ENCODE measurements at regions not wholly inside any gene's neighbourhood (a gene's known extent, or its start where the extent isn't known, plus 50 kb on each side); places are given as distances from the start of the nearest gene placed in this dataset.

- no peaks in the 10 kb centered on the region for H3K36me3 ChIP-seq (ENCODE audit: control insufficient read depth in 2 of 2, extremely low read depth in 1 of 2, insufficient read depth in 2 of 2, low read length in 2 of 2)
- no peaks in the 10 kb centered on the region for H3K9me3 ChIP-seq (ENCODE audit: control insufficient read depth, low read depth, low read length)
- H3K4me3 ChIP-seq (ENCODE audit: control insufficient read depth in 2 of 3, extremely low read depth in 1 of 3, insufficient read depth in 2 of 3, low read depth in 1 of 3, low read length in 3 of 3) = no peak overlapping the region
- no peaks in the 10 kb centered on the region for H3K27me3 ChIP-seq (ENCODE audit: control insufficient read depth, extremely low read depth, insufficient read depth, low read length)
- TF ChIP-seq EZH2 (IDR thresholded peaks at IDR 0.05; ENCODE audit: low read length) = no peak
- TF ChIP-seq, protein P1, sequence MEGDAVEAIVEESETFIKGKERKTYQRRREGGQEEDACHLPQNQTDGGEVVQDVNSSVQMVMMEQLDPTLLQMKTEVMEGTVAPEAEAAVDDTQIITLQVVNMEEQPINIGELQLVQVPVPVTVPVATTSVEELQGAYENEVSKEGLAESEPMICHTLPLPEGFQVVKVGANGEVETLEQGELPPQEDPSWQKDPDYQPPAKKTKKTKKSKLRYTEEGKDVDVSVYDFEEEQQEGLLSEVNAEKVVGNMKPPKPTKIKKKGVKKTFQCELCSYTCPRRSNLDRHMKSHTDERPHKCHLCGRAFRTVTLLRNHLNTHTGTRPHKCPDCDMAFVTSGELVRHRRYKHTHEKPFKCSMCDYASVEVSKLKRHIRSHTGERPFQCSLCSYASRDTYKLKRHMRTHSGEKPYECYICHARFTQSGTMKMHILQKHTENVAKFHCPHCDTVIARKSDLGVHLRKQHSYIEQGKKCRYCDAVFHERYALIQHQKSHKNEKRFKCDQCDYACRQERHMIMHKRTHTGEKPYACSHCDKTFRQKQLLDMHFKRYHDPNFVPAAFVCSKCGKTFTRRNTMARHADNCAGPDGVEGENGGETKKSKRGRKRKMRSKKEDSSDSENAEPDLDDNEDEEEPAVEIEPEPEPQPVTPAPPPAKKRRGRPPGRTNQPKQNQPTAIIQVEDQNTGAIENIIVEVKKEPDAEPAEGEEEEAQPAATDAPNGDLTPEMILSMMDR (optimal IDR thresholded peaks at IDR 0.05 in 1 of 3, IDR thresholded peaks at IDR 0.05 in 1 of 3, conservative IDR thresholded peaks at IDR 0.05 in 1 of 3; ENCODE audit: extremely low read depth in 1 of 3, insufficient read depth in 2 of 3, low read length in 3 of 3) = no peak
- no peaks in the 10 kb centered on the region for H3K9me1 ChIP-seq (ENCODE audit: control insufficient read depth, extremely low read depth, insufficient read depth, low read length)
- no peaks in the 10 kb centered on the region for H3K4me1 ChIP-seq (ENCODE audit: control insufficient read depth, extremely low read depth, insufficient read depth, low read length)
- no peaks in the 10 kb centered on the region for H4K20me1 ChIP-seq (ENCODE audit: control insufficient read depth, extremely low read depth, insufficient read depth, low read length)
- H2AFZ ChIP-seq (ENCODE audit: control insufficient read depth, low read length) = no peak overlapping the region
- FAIRE-seq (no peak), DNase-seq (ENCODE audit: low read depth, low spot score) (no peak)
- H3K79me2 ChIP-seq (ENCODE audit: control insufficient read depth, insufficient read depth, low read length) = no peaks in the 10 kb centered on the region
- dilution Hi-C loops (cut with MboI; ENCODE audit: extremely low pct_ligation_motif_present, low sequenced_read_pairs) = no loop called here
- no peak overlapping the region for H3K4me2 ChIP-seq (ENCODE audit: control insufficient read depth, extremely low read depth, insufficient read depth, low read depth, low read length)
- H3K27ac ChIP-seq (ENCODE audit: control insufficient read depth, insufficient read depth, low read length) = no peak overlapping the region
- no peak overlapping the region for H3K9ac ChIP-seq (ENCODE audit: control insufficient read depth, extremely low read depth, insufficient read depth, low read length)
These were observed 72.4 kb upstream of the PCED1B start for GRCh38 chr12:47007048-47007447.

DNA sequence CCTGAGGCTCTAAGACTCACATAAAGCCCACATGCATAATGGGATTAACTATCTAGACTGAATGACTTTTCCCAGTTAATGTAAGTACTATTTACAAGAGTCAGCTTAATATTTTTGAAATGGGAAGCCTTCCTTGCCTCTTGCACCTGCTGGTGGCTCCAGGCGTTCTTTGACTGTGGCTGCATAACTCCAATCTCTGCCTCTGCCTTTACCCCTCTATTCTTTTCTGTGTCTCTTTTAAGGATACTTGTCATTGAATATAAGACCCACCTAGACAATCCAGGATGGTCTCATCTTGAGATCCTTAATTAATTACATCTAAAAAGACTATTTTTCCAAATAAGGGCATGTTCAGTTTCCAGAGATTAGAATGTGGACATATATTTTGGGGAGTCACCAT, 66.9 kb upstream of the PCED1B start:
- FAIRE-seq = no peak
- dilution Hi-C loops (cut with MboI; ENCODE audit: extremely low pct_ligation_motif_present, low sequenced_read_pairs) = no loop called here

More for the DNA sequence above, 66.9 kb upstream of the PCED1B start:
- H3K79me2 ChIP-seq (ENCODE audit: control insufficient read depth, insufficient read depth, low read length) = no peaks in the 10 kb centered on the region
- DNase-seq (ENCODE audit: low read depth, low spot score) = no peak
- H3K4me1 ChIP-seq (ENCODE audit: control insufficient read depth, extremely low read depth, insufficient read depth, low read length) = peaks cover 14% of the 10 kb centered on the region
- no peaks in the 10 kb centered on the region for H3K36me3 ChIP-seq (ENCODE audit: control insufficient read depth in 2 of 2, extremely low read depth in 1 of 2, insufficient read depth in 2 of 2, low read length in 2 of 2)
- H3K27me3 ChIP-seq (ENCODE audit: control insufficient read depth, extremely low read depth, insufficient read depth, low read length) = no peaks in the 10 kb centered on the region
- H3K9me1 ChIP-seq (ENCODE audit: control insufficient read depth, extremely low read depth, insufficient read depth, low read length) = no peaks in the 10 kb centered on the region
- TF ChIP-seq, protein P1 (optimal IDR thresholded peaks at IDR 0.05 in 1 of 3, IDR thresholded peaks at IDR 0.05 in 1 of 3, conservative IDR thresholded peaks at IDR 0.05 in 1 of 3; ENCODE audit: extremely low read depth in 1 of 3, insufficient read depth in 2 of 3, low read length in 3 of 3) = no peak
- TF ChIP-seq EZH2 (IDR thresholded peaks at IDR 0.05; ENCODE audit: low read length) = no peak
- H3K27ac ChIP-seq (ENCODE audit: control insufficient read depth, insufficient read depth, low read length) = no peak overlapping the region
- H3K4me2 ChIP-seq (ENCODE audit: control insufficient read depth, extremely low read depth, insufficient read depth, low read depth, low read length) = no peak overlapping the region
- H3K9me3 ChIP-seq (ENCODE audit: control insufficient read depth, low read depth, low read length) = no peaks in the 10 kb centered on the region
- no peak overlapping the region for H3K4me3 ChIP-seq (ENCODE audit: control insufficient read depth in 2 of 3, extremely low read depth in 1 of 3, insufficient read depth in 2 of 3, low read depth in 1 of 3, low read length in 3 of 3)
- no peak overlapping the region for H2AFZ ChIP-seq (ENCODE audit: control insufficient read depth, low read length)
- H3K9ac ChIP-seq (ENCODE audit: control insufficient read depth, extremely low read depth, insufficient read depth, low read length) = no peak overlapping the region
- H4K20me1 ChIP-seq (ENCODE audit: control insufficient read depth, extremely low read depth, insufficient read depth, low read length) = no peaks in the 10 kb centered on the region
